Trophoblast cell (in vitro differentiated cells and primary cell): ENCODE measurements at regions not wholly inside any gene's neighbourhood (a gene's known extent, or its start where the extent isn't known, plus 50 kb on each side); places are given as distances from the start of the nearest gene placed in this dataset.

Experiments
- DNase-seq, 2 donors: peaks; one replicate each; pipeline ENCODE4 v3.0.0-alpha.2; 2016
- H2AFZ ChIP-seq: 2 replicates; pipeline ENCODE4 v1.6.1; 2013; ENCODE audit warnings: low read length, moderate library complexity, mild to moderate bottlenecking; ENCODE audit not compliant: insufficient read depth, poor library complexity
- H2AK5ac ChIP-seq: 2 replicates; pipeline ENCODE4 v1.6.1; 2013; ENCODE audit warnings: mild to moderate bottlenecking, low read length
- H2BK120ac ChIP-seq: 2 replicates; pipeline ENCODE4 v1.6.1; 2013; ENCODE audit warnings: low read length, mild to moderate bottlenecking, moderate library complexity; ENCODE audit not compliant: insufficient read depth, poor library complexity
- H2BK12ac ChIP-seq: 2 replicates; pipeline ENCODE4 v1.6.1; 2013; ENCODE audit warnings: mild to moderate bottlenecking, low read length, moderate library complexity
- H2BK5ac ChIP-seq: 2 replicates; pipeline ENCODE4 v1.6.1; 2013; ENCODE audit warnings: low read length, low read depth, moderate library complexity, mild to moderate bottlenecking; ENCODE audit not compliant: poor library complexity
- H3K14ac ChIP-seq: 2 replicates; pipeline ENCODE4 v1.6.1; 2013; ENCODE audit warnings: mild to moderate bottlenecking, low read length
- H3K18ac ChIP-seq: 2 replicates; pipeline ENCODE4 v1.6.1; 2013; ENCODE audit warnings: mild to moderate bottlenecking, low read length
- H3K23ac ChIP-seq: 2 replicates; pipeline ENCODE4 v1.6.1; 2013; ENCODE audit warnings: low read length
- H3K27ac ChIP-seq: 2 replicates; pipeline ENCODE4 v1.5.1; 2013; ENCODE audit warnings: low read depth, mild to moderate bottlenecking, inconsistent platforms, low read length, moderate library complexity
- H3K27me3 ChIP-seq: 2 replicates; pipeline ENCODE4 v1.6.1; 2013; ENCODE audit warnings: inconsistent platforms, mild to moderate bottlenecking, low read length, moderate library complexity; ENCODE audit not compliant: insufficient read depth
- H3K36me3 ChIP-seq, 2 experiments: 1 replicate in 1 of 2; 2 replicates in 1 of 2; pipeline ENCODE4 v1.6.1; 2013; ENCODE audit warnings: low read length in 2 of 2, mild to moderate bottlenecking in 2 of 2, moderate library complexity in 1 of 2; ENCODE audit not compliant: insufficient read depth in 2 of 2, control insufficient read depth in 1 of 2
- H3K4ac ChIP-seq: 2 replicates; pipeline ENCODE4 v1.6.1; 2013; ENCODE audit warnings: low read depth, mild to moderate bottlenecking, low read length, moderate library complexity
- H3K4me1 ChIP-seq, 2 experiments: 1 replicate in 1 of 2; 2 replicates in 1 of 2; pipeline ENCODE4 v1.6.1; 2013; ENCODE audit warnings: low read length in 2 of 2, mild to moderate bottlenecking in 2 of 2, moderate library complexity in 1 of 2; ENCODE audit not compliant: insufficient read depth in 2 of 2, control insufficient read depth in 1 of 2
- H3K4me2 ChIP-seq: 2 replicates; pipeline ENCODE4 v1.6.1; 2013; ENCODE audit warnings: inconsistent platforms, mild to moderate bottlenecking, low read length, moderate library complexity
- H3K4me3 ChIP-seq: 2 replicates; pipeline ENCODE4 v1.5.1; 2013; ENCODE audit warnings: mild to moderate bottlenecking, low read depth, low read length, inconsistent platforms
- H3K79me1 ChIP-seq: one replicate; pipeline ENCODE4 v1.6.1; 2013; ENCODE audit warnings: low read length
- H3K79me2 ChIP-seq: 2 replicates; pipeline ENCODE4 v1.6.1; 2013; ENCODE audit warnings: low read length, mild to moderate bottlenecking; ENCODE audit not compliant: control insufficient read depth, insufficient read depth, poor library complexity
- H3K9ac ChIP-seq: 2 replicates; pipeline ENCODE4 v1.6.1; 2013; ENCODE audit warnings: mild to moderate bottlenecking, low read length
- H3K9me3 ChIP-seq: 2 replicates; pipeline ENCODE4 v1.6.1; 2013; ENCODE audit warnings: low read depth, mild to moderate bottlenecking, control low read depth, inconsistent platforms, low read length; ENCODE audit not compliant: insufficient read depth
- H4K12ac ChIP-seq: 2 replicates; pipeline ENCODE4 v1.6.1; 2013; ENCODE audit warnings: low read depth, mild to moderate bottlenecking, low read length, moderate library complexity
- H4K8ac ChIP-seq: 2 replicates; pipeline ENCODE4 v1.6.1; 2013; ENCODE audit warnings: low read depth, mild to moderate bottlenecking, low read length, moderate library complexity
- H4K91ac ChIP-seq: one replicate; pipeline ENCODE4 v1.6.1; 2013; ENCODE audit warnings: low read depth, mild to moderate bottlenecking, low read length, moderate library complexity
- WGBS: extraction: QIAGEN DNeasy Blood & Tissue Kit; methylation state at CpG from one replicate; pipeline ENCODE4 v1.1.7; 2013; ENCODE audit warnings: missing lambda C conversion rate; ENCODE audit not compliant: insufficient read length, insufficient coverage; ENCODE audit errors: extremely low coverage; 5-methylcytosine and 5-hydroxymethylcytosine counted together

- no peaks in the 10 kb centered on the region for H3K9me3 ChIP-seq
- H4K12ac ChIP-seq = no peak overlapping the region
- no peak overlapping the region for H3K4me3 ChIP-seq
- no peak for DNase-seq
- H4K91ac ChIP-seq = no peak overlapping the region
- H2BK120ac ChIP-seq = no peak overlapping the region
- H3K36me3 ChIP-seq = no peaks in the 10 kb centered on the region
- H3K14ac ChIP-seq = no peak overlapping the region
- H3K4ac ChIP-seq = no peak overlapping the region
- WGBS = no CpG with 5 or more reads among the region's 4 CpGs
- H2AK5ac ChIP-seq = no peak overlapping the region
- H3K27me3 ChIP-seq = no peaks in the 10 kb centered on the region
- H3K79me1 ChIP-seq = no peaks in the 10 kb centered on the region
- H3K18ac ChIP-seq = no peak overlapping the region
- H3K79me2 ChIP-seq = no peaks in the 10 kb centered on the region
- no peak overlapping the region for H2BK12ac ChIP-seq
- no peak overlapping the region for H3K9ac ChIP-seq
- H4K8ac ChIP-seq = no peak overlapping the region
- H2BK5ac ChIP-seq = no peak overlapping the region
- H3K23ac ChIP-seq = no peak overlapping the region
- no peak overlapping the region for H3K27ac ChIP-seq
- no peak overlapping the region for H3K4me2 ChIP-seq
- H2AFZ ChIP-seq = no peak overlapping the region
- no peaks in the 10 kb centered on the region for H3K4me1 ChIP-seq
Measured at GRCh38 chr13:50573066-50573465, 270.4 kb downstream of the DLEU7 start.

- Histone ChIP-seq H2AK5ac (no peak overlapping the region), H3K4me3 (no peak overlapping the region), H2BK5ac (no peak overlapping the region), H3K79me2 (no peaks in the 10 kb centered on the region), H3K9ac (no peak overlapping the region), H3K9me3 (no peaks in the 10 kb centered on the region), H2BK12ac (no peak overlapping the region), H2AFZ (no peak overlapping the region), H3K14ac (no peak overlapping the region), H3K27me3 (no peaks in the 10 kb centered on the region), H3K27ac (no peak overlapping the region), H3K4me2 (no peak overlapping the region), H3K4ac (no peak overlapping the region), H4K91ac (no peak overlapping the region), H3K4me1 (no peaks in the 10 kb centered on the region), H3K23ac (no peak overlapping the region), H4K12ac (no peak overlapping the region), H4K8ac (no peak overlapping the region), H2BK120ac (no peak overlapping the region), H3K18ac (no peak overlapping the region), H3K79me1 (no peaks in the 10 kb centered on the region), H3K36me3 (no peaks in the 10 kb centered on the region)
- WGBS = no CpG with 5 or more reads among the region's 3 CpGs
- no peak for DNase-seq
Measured at GRCh38 chr13:50574731-50575130, 268.8 kb downstream of the DLEU7 start.

GRCh38 chr13:50575138-50575537 is 268.4 kb downstream of the DLEU7 start:
- WGBS = no CpG with 5 or more reads among the region's 3 CpGs
- H2AK5ac ChIP-seq = no peak overlapping the region
- no peak overlapping the region for H2BK120ac ChIP-seq
- no peak overlapping the region for H3K4me2 ChIP-seq
- H3K4ac ChIP-seq = no peak overlapping the region
- no peak overlapping the region for H2BK12ac ChIP-seq
- no peaks in the 10 kb centered on the region for H3K36me3 ChIP-seq
- H4K91ac ChIP-seq = no peak overlapping the region
- H2AFZ ChIP-seq = no peak overlapping the region
- H3K4me3 ChIP-seq = no peak overlapping the region
- no peak overlapping the region for H3K9ac ChIP-seq
- DNase-seq = no peak
- H3K79me1 ChIP-seq = no peaks in the 10 kb centered on the region
- no peaks in the 10 kb centered on the region for H3K27me3 ChIP-seq
- H3K27ac ChIP-seq = no peak overlapping the region
- H3K9me3 ChIP-seq = no peaks in the 10 kb centered on the region
- no peak overlapping the region for H3K23ac ChIP-seq
- no peaks in the 10 kb centered on the region for H3K79me2 ChIP-seq
- no peak overlapping the region for H4K12ac ChIP-seq
- H3K18ac ChIP-seq = no peak overlapping the region
- H4K8ac ChIP-seq = no peak overlapping the region
- no peaks in the 10 kb centered on the region for H3K4me1 ChIP-seq
- no peak overlapping the region for H2BK5ac ChIP-seq
- H3K14ac ChIP-seq = no peak overlapping the region

GRCh38 chr13:50576156-50576555 is 267.3 kb downstream of the DLEU7 start:
- Histone ChIP-seq H3K4me3 (no peak overlapping the region), H2BK12ac (no peak overlapping the region), H3K9ac (no peak overlapping the region), H3K4me2 (no peak overlapping the region), H3K36me3 (no peaks in the 10 kb centered on the region), H3K18ac (no peak overlapping the region), H2BK5ac (no peak overlapping the region), H2AFZ (no peak overlapping the region), H3K4me1 (no peaks in the 10 kb centered on the region), H3K23ac (no peak overlapping the region), H3K27ac (no peak overlapping the region), H3K27me3 (no peaks in the 10 kb centered on the region), H4K12ac (no peak overlapping the region), H2AK5ac (no peak overlapping the region), H3K14ac (no peak overlapping the region), H3K4ac (no peak overlapping the region), H3K9me3 (no peaks in the 10 kb centered on the region), H2BK120ac (no peak overlapping the region), H3K79me2 (no peaks in the 10 kb centered on the region), H4K8ac (no peak overlapping the region), H4K91ac (no peak overlapping the region), H3K79me1 (no peaks in the 10 kb centered on the region)
- WGBS = no CpG with 5 or more reads among the region's 6 CpGs
- no peak for DNase-seq
